Psoas muscle (tissue), 7 donors: ENCODE measurements at regions not wholly inside any gene's neighbourhood (a gene's known extent, or its start where the extent isn't known, plus 50 kb on each side); places are given as distances from the start of the nearest gene placed in this dataset.

Source experiments
- ATAC-seq, 4 donors: fragments of 200-7000 bp; cut with Tn5 transposase; one replicate each; pipeline ENCODE4 v1.9.1; 2020; ENCODE audit warnings: moderate library complexity in 3 of 4, mild to moderate bottlenecking in 2 of 4
- DNase-seq, 2 donors: peaks; one replicate each; pipeline ENCODE4 v3.0.0-alpha.2; 2020
- H3K27ac ChIP-seq: fragments of 200-600 bp; one replicate; pipeline ENCODE4 v1.8.0; 2022
- H3K27me3 ChIP-seq, 3 donors: fragments of 200-600 bp in 1 of 3; one replicate each; pipeline versions ENCODE4 v1.6.1 to v1.8.0; 2013 to 2022; ENCODE audit warnings: low read length in 2 of 3, mild to moderate bottlenecking in 2 of 3, moderate library complexity in 1 of 3; ENCODE audit not compliant: insufficient read depth in 3 of 3
- H3K36me3 ChIP-seq, 2 donors: fragments of 200-600 bp in 1 of 2; one replicate each; pipeline versions ENCODE4 v1.6.1 to v1.8.0; 2013 to 2022; ENCODE audit warnings: low read depth in 1 of 2, mild to moderate bottlenecking in 1 of 2, moderate library complexity in 1 of 2; ENCODE audit not compliant: insufficient read depth in 1 of 2
- H3K4me1 ChIP-seq: fragments of 200-600 bp; one replicate; pipeline ENCODE4 v1.8.0; 2022
- H3K4me3 ChIP-seq: fragments of 200-600 bp; one replicate; pipeline ENCODE4 v1.8.0; 2022; ENCODE audit warnings: mild to moderate bottlenecking
- H3K9me3 ChIP-seq: fragments of 200-600 bp; one replicate; pipeline ENCODE4 v1.8.0; 2022
- CTCF ChIP-seq: fragments of 200-600 bp; IDR thresholded peaks from one replicate; pipeline ENCODE4 v1.8.0; 2022; ENCODE audit warnings: antibody characterized with exemption
- WGBS, 3 donors: extraction: QIAGEN DNeasy Blood & Tissue Kit; methylation state at CpG; one replicate each; pipeline versions ENCODE4 v1.1.6 to v1.1.7; 2013; 5-methylcytosine and 5-hydroxymethylcytosine counted together
- intact Hi-C, 2 donors: fragments of 100-400 bp; cut with DNase I; formaldehyde crosslinking; loops; one replicate each; pipeline versions ENCODE4 v1.11.0 to v1.14.2; 2022
- donor health status: healthy with polysubstance abuse.
- donor health status: DM: no; HTN: no; CAD: no; lungs with moderate emphysema.
- donor health status: Bipolar disorder and iron deficiency.
- donor health status: healthy.
- donor health status: DM: yes; HTN: yes; CAD: no.
- donor health status: DM: no; HTN: no; CAD: no.
- donor health status: DM: yes; HTN: yes; CAD: no.

DNA sequence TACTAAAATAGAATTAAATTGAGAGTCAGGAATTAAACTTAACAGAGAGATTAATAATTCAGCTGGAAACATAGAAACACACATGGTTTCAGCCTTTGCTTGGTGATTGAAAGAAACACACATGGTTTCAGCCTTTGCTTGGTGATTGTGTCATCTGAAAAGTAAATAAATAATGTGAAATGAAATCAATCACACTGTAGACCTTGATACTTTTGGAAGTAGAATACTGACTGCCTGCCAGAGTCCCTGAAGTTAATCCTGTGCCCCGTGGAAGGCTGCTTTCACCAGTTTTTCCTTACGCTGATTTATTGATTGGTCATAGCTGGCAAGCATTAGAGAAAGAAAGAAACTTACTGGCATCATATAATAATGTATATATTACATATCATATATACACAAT lies 1252.7 kb upstream of the FAM98A start:
- ATAC-seq (no peak), DNase-seq (no peak)
- no peaks in the 10 kb centered on the region for H3K4me1 ChIP-seq
- no peak overlapping the region for H3K27ac ChIP-seq
- H3K9me3 ChIP-seq: peaks cover 6% of the 10 kb centered on the region
- TF ChIP-seq CTCF: no peak
- no peak overlapping the region for H3K4me3 ChIP-seq
- intact Hi-C loops: no loop called here
- 44 to 50% (median 46%) methylated on average over 2 of the region's 2 CpGs for WGBS, 3 donors
- H3K27me3 ChIP-seq: no peaks in the 10 kb centered on the region
- H3K36me3 ChIP-seq: no peaks in the 10 kb centered on the region

DNA sequence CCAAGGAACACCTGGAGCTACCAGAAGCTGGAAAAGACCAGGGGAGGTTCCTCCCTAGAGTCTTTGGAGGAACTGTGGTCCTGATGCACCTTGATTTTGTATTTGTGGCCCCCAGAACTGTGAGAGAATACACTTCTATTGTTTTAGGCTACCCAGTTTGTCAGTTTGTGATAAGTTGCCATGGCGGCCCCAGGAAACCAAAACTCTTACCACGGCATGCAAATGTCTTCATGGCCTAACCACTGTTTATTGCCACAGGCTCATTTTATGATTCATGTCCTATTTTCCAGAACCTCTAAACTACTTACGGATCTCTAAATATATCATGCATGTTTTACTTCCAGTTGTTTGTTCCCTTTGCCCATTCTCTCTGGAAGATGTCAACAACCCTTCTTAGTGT lies 1250.7 kb upstream of the FAM98A start:
- WGBS, 3 donors: 87 to 95% (median 94%) methylated on average over 3 of the region's 3 CpGs
- ATAC-seq: no peak

GRCh38 chr2:34848691-34849090 lies 1249.6 kb upstream of the FAM98A start:
- no peaks in the 10 kb centered on the region for H3K27me3 ChIP-seq
- DNase-seq: no peak
- WGBS, 3 donors: 65 to 83% (median 65%) methylated on average over 3 of the region's 3 CpGs
- no peak for ATAC-seq
- no peaks in the 10 kb centered on the region for H3K9me3 ChIP-seq
- intact Hi-C loops: no loop called here
- no peak overlapping the region for H3K4me3 ChIP-seq
- H3K27ac ChIP-seq: no peak overlapping the region
- H3K36me3 ChIP-seq: no peaks in the 10 kb centered on the region
- H3K4me1 ChIP-seq: no peaks in the 10 kb centered on the region
- TF ChIP-seq CTCF: no peak

More for the DNA sequence above, 1250.7 kb upstream of the FAM98A start:
- Histone ChIP-seq H3K36me3 (no peaks in the 10 kb centered on the region), H3K4me3 (no peak overlapping the region), H3K4me1 (no peaks in the 10 kb centered on the region), H3K9me3 (no peaks in the 10 kb centered on the region), H3K27ac (no peak overlapping the region), H3K27me3 (no peaks in the 10 kb centered on the region)
- intact Hi-C loops: no loop called here
- no peak for DNase-seq
- no peak for TF ChIP-seq CTCF

DNA sequence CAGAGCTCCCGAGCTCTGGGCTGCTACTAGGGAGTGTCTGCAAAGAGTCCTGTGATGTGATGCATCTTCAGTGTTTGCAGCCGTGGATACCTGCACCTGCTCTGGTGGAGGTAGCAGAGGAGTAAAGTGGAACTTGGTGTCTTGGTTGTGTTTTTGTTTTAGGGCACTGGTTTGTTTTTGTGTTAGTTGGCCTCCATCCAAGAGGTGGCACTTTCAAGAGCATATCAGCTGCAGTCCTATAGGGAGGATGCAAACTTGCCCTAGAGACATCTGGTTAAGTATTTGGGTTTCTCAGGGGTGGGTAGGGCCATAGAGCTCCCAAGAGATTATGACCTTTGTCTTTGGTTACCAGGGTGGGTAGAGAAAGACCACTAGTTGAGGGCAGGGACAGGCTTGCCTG lies 1249.0 kb upstream of the FAM98A start:
- DNase-seq (no peak), ATAC-seq (no peak)
- no peaks in the 10 kb centered on the region for H3K9me3 ChIP-seq
- H3K27ac ChIP-seq: no peak overlapping the region
- H3K27me3 ChIP-seq: no peaks in the 10 kb centered on the region
- no peaks in the 10 kb centered on the region for H3K4me1 ChIP-seq
- no peaks in the 10 kb centered on the region for H3K36me3 ChIP-seq
- WGBS, 3 donors: 59 to 70% (median 63%) methylated on average over 2 of the region's 2 CpGs
- intact Hi-C loops: no loop called here
- no peak for TF ChIP-seq CTCF
- H3K4me3 ChIP-seq: no peak overlapping the region

DNA sequence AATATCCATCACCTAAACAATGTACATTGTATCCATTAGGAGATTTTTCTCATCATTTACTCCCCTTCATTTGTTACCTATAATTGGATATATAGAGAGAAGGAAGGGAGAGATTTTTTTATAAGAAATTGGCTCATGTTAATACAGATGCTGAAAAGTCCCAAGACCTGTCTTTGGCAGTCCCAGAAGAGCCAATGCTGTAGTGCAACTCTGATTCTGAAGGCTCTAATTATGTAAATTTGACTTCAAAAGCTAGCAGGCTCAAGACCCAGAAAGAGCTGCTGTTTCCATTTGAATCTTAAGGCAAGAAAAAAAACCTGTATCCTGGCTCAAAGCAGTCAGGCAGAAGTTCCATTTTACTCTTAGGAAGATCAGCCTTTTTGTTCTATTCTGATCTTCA lies 1245.5 kb upstream of the FAM98A start:
- Histone ChIP-seq H3K4me3 (no peak overlapping the region), H3K36me3 (no peaks in the 10 kb centered on the region), H3K9me3 (no peaks in the 10 kb centered on the region), H3K4me1 (no peaks in the 10 kb centered on the region), H3K27ac (no peak overlapping the region), H3K27me3 (no peaks in the 10 kb centered on the region)
- DNase-seq (no peak), ATAC-seq (no peak)
- intact Hi-C loops: no loop called here
- no peak for TF ChIP-seq CTCF
